GM13976 (cell line): ENCODE measurements at regions not wholly inside any gene's neighbourhood (a gene's known extent, or its start where the extent isn't known, plus 50 kb on each side); places are given as distances from the start of the nearest gene placed in this dataset.

Experiments used
- DNase-seq: peaks from one replicate; pipeline ENCODE4 v3.0.0; 2012; ENCODE audit warnings: low spot score
- CTCF ChIP-seq: IDR thresholded peaks from 2 replicates; pipeline ENCODE4 v1.5.1; 2012; ENCODE audit warnings: borderline replicate concordance, mild to moderate bottlenecking; ENCODE audit not compliant: insufficient read depth; ENCODE audit errors: extremely low read depth, missing control alignments, control extremely low read depth
- in situ Hi-C: fragments of 300-500 bp; cut with MboI; formaldehyde crosslinking; loops from one replicate; pipeline ENCODE4 v1.12.0; 2022; ENCODE audit warnings: low sequenced_read_pairs, mixed read lengths, inconsistent platforms; ENCODE audit not compliant: unreplicated experiment

DNA sequence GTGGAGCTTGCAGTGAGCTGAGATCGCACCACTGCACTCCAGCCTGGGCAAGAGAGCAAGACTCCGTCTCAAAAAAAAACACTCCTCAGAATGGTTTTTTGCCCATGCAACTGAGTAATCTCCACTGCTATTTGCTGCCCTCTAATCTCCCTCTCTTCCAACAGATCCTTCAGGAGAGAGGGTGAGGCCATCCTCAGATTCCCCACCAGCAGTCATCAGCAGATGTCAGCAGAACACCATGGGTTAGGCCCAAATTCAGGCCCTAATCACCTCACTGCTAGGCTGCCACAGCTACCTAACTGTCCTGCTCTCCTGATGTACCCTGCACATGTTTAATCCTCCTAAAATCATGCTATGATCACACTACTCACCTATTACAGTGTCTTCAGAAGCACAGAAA is 63.2 kb upstream of the BEND6 start:
- in situ Hi-C loops, result no loop called here
- no peak for DNase-seq
- no peak for TF ChIP-seq CTCF

- in situ Hi-C loops, result no loop called here
- TF ChIP-seq CTCF, result no peak
- DNase-seq, result peak; percentile 79
These were observed 64.1 kb upstream of the BEND6 start for GRCh38 chr6:56890683-56891429.

- in situ Hi-C loops, result no loop called here
- TF ChIP-seq CTCF, result no peak
- DNase-seq, result no peak
These were observed 64.8 kb upstream of the BEND6 start for GRCh38 chr6:56890066-56890465.

DNA sequence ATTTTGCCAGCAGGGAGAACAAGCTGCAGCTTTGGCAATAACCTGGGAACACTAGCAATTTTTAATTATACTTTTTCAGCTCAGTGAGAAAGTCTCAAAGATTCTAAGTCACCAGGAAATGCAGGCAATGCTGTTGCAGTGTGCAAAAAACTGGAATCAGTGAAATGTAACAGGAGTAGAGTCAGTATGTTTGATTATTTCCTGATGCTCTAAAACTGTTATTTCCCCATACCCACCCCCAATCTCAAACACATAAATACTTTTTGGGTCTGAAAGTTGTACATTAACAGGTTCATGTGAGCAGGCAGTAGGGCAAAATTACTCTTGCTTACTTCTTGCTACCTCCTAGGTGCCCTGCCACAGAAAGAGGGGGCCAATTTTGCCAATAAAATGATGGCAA is 65.4 kb upstream of the BEND6 start:
- no peak for DNase-seq
- TF ChIP-seq CTCF, result no peak
- in situ Hi-C loops, result no loop called here

GRCh38 chr6:56888687-56889086 is 66.2 kb upstream of the BEND6 start:
- TF ChIP-seq CTCF, result no peak
- in situ Hi-C loops, result no loop called here

GRCh38 chr6:56887086-56887485 is 67.8 kb upstream of the BEND6 start:
- no peak for TF ChIP-seq CTCF
- DNase-seq, result no peak
- in situ Hi-C loops, result no loop called here

More at GRCh38 chr6:56888687-56889086, 66.2 kb upstream of the BEND6 start:
- no peak for DNase-seq
